Peyer's patch (tissue), 4 donors: ENCODE measurements at regions not wholly inside any gene's neighbourhood (a gene's known extent, or its start where the extent isn't known, plus 50 kb on each side); places are given as distances from the start of the nearest gene placed in this dataset.

ENCODE experiments used
- DNase-seq, 3 donors: peaks; one replicate each; pipeline ENCODE4 v3.0.0-alpha.2; 2017 to 2019
- H3K27ac ChIP-seq, 4 donors: fragments of 200-600 bp; sonication (generic); one replicate each; pipeline ENCODE4 v1.5.1; 2016 to 2019
- H3K27me3 ChIP-seq, 2 donors: fragments of 200-600 bp; sonication (generic); one replicate each; pipeline ENCODE4 v1.5.1; 2019
- H3K36me3 ChIP-seq, 3 donors: fragments of 200-600 bp; sonication (generic); one replicate each; pipeline ENCODE4 v1.5.1; 2016 to 2019
- H3K4me1 ChIP-seq, 4 donors: fragments of 200-600 bp; sonication (generic); one replicate each; pipeline ENCODE4 v1.5.1; 2016 to 2019
- H3K4me3 ChIP-seq, 4 donors: fragments of 200-600 bp; sonication (generic); 1 replicate in 3 of 4; 2 replicates in 1 of 4; pipeline ENCODE4 v1.5.1; 2016 to 2019; ENCODE audit warnings: mild to moderate bottlenecking in 1 of 4
- H3K9me3 ChIP-seq, 4 donors: fragments of 200-600 bp; sonication (generic); one replicate each; pipeline ENCODE4 v1.5.1; 2016 to 2019; ENCODE audit warnings: mild to moderate bottlenecking in 1 of 4
- POLR2A ChIP-seq, 2 donors: fragments of 450-650 bp; IDR thresholded peaks; one replicate each; pipeline ENCODE4 v1.5.1; 2017; ENCODE audit warnings: antibody characterized with exemption in 2 of 2, mild to moderate bottlenecking in 2 of 2, moderate library complexity in 2 of 2
- TF ChIP-seq, protein P1 (sequence below), 6 experiments: fragments of 450-650 bp in 4 of 6; fragments of 200-600 bp in 2 of 6; sonication (generic) in 1 of 6; IDR thresholded peaks; one replicate each; pipeline ENCODE4 v1.5.1; 2017 to 2019; ENCODE audit warnings: antibody characterized with exemption in 6 of 6, mild to moderate bottlenecking in 3 of 6, moderate library complexity in 1 of 6

DNA sequence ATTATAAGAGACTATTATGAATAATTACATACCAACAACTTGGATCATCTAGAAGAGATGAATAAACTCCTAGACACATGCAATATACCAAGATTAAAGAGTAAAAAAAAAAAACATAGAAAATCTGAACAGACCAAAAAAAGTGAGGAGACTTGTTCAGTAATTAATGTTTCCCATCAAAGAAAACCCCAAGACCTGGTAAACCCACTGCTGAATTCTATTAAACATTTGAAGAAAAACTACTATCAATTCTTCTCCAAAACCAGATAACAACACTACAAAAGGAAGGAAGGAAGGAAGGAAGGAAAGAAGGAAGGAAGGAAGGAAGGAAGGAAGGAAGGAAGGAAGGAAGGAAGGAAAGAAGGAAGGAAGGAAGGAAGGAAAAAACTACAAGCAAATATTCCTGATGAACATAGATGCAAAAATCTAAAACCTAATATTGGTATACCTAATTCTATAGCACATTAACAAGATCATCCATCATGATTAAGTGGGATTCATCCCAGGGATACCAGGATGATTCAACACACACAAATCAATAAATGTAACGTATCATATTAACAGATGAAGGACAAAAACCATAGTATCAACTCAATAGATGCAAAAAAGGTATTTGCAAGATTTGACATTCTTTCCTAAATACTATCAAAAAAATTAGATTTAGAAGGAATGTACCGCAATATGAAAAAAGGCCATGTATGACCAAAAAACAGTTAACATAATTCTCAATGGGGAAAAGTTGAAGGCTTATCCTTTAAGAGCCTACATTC, 445.5 kb downstream of the KCNH5 start:
- DNase-seq, result no peak
- no peaks in the 10 kb centered on the region for H3K27me3 ChIP-seq
- no peaks in the 10 kb centered on the region for H3K36me3 ChIP-seq
- no peak overlapping the region for H3K27ac ChIP-seq
- H3K4me3 ChIP-seq, result no peak overlapping the region
- TF ChIP-seq, protein P1, sequence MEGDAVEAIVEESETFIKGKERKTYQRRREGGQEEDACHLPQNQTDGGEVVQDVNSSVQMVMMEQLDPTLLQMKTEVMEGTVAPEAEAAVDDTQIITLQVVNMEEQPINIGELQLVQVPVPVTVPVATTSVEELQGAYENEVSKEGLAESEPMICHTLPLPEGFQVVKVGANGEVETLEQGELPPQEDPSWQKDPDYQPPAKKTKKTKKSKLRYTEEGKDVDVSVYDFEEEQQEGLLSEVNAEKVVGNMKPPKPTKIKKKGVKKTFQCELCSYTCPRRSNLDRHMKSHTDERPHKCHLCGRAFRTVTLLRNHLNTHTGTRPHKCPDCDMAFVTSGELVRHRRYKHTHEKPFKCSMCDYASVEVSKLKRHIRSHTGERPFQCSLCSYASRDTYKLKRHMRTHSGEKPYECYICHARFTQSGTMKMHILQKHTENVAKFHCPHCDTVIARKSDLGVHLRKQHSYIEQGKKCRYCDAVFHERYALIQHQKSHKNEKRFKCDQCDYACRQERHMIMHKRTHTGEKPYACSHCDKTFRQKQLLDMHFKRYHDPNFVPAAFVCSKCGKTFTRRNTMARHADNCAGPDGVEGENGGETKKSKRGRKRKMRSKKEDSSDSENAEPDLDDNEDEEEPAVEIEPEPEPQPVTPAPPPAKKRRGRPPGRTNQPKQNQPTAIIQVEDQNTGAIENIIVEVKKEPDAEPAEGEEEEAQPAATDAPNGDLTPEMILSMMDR (IDR thresholded peaks at IDR 0.05), result no peak
- no peak for TF ChIP-seq POLR2A (IDR thresholded peaks at IDR 0.05)
- no peaks in the 10 kb centered on the region for H3K9me3 ChIP-seq
- no peaks in the 10 kb centered on the region for H3K4me1 ChIP-seq

DNA sequence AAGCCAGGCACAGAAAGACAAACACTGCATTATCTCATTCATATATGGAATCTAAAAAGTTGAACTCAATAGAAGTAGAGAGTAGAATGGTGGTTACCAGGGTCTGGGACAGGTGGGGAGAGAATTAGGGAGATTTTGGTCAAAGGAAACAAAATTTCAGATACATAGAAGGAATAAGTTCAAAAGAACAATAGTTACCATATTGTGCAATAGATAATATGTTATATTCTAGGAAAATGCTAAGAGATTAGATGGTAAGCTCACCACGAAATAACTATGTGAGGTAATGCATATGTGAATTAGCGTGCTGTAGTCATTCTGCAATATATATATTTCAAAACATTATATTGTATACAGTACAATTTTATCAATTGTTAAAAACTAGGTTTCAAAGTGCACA, 442.5 kb downstream of the KCNH5 start:
- Histone ChIP-seq H3K36me3 (no peaks in the 10 kb centered on the region), H3K27me3 (no peaks in the 10 kb centered on the region), H3K4me1 (no peaks in the 10 kb centered on the region), H3K9me3 (no peaks in the 10 kb centered on the region), H3K27ac (no peak overlapping the region), H3K4me3 (no peak overlapping the region)
- TF ChIP-seq, protein P1 (IDR thresholded peaks at IDR 0.05), result no peak
- no peak for TF ChIP-seq POLR2A (IDR thresholded peaks at IDR 0.05)
- DNase-seq, result no peak

DNA sequence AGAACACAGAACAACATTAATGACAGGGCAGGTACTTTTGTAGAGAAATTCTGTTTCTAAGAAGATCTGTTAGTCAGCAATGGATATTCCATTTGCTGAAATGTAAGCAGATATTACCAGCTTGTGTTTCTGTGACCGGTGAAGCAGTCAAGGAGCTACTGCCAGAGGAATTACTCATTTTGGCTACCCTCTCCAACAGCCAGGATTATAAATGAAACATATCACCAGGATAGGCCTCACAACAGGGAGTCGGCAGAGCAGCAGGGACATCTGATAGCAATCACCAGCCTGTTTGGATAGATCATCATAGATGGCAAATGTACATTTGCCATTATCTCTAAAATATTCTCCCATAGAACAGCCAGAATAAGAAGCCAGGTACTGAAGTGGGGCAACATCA, 440.7 kb downstream of the KCNH5 start:
- Histone ChIP-seq H3K27me3 (no peaks in the 10 kb centered on the region), H3K4me1 (no peaks in the 10 kb centered on the region), H3K36me3 (no peaks in the 10 kb centered on the region), H3K4me3 (no peak overlapping the region), H3K27ac (no peak overlapping the region), H3K9me3 (no peaks in the 10 kb centered on the region)
- no peak for DNase-seq
- TF ChIP-seq, protein P1 (IDR thresholded peaks at IDR 0.05), result no peak
- no peak for TF ChIP-seq POLR2A (IDR thresholded peaks at IDR 0.05)

DNA sequence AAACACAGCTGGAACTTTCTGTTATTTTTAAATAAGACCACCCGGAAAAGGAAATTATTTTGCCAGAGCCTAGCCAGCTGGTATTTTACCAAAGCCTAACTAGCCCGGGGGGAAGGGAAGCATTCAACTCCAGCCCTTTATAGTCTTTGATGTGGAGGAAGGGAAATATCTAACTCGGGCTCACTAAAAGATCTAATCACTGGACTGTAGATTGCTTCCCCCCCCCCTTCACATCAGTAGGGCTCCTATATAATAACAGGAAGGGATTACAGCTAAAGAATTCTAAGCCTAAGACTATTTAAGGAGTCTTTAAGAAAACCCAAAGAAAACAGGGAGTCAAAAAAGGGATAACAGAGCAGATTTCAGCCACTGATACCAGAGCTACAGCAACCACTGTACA, 431.1 kb downstream of the KCNH5 start:
- no peak for TF ChIP-seq POLR2A (IDR thresholded peaks at IDR 0.05)
- TF ChIP-seq, protein P1 (IDR thresholded peaks at IDR 0.05), result no peak
- no peaks in the 10 kb centered on the region for H3K4me1 ChIP-seq
- no peaks in the 10 kb centered on the region for H3K9me3 ChIP-seq
- no peaks in the 10 kb centered on the region for H3K27me3 ChIP-seq
- no peaks in the 10 kb centered on the region for H3K36me3 ChIP-seq
- H3K4me3 ChIP-seq, result no peak overlapping the region
- H3K27ac ChIP-seq, result no peak overlapping the region
- DNase-seq, result no peak

DNA sequence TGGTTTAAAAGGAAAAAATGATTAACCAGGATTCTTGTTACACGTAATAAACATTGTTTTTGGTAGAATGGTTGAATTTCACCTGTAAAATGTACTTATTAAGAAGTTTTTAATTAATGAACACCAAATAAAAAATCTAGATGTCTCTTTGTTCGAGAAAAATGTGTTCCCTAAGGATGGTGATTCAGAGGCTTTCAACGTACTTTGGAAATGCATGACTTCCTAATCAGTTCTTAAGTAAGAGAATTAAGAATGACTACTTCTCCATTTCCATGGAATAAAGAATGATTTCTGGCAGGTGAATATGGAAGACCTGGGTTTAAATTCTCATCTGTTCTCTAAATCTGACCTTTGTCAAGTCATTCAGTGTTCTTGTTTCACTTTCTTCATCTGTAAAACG, 428.6 kb downstream of the KCNH5 start:
- Histone ChIP-seq H3K27ac (no peak overlapping the region), H3K27me3 (no peaks in the 10 kb centered on the region), H3K9me3 (no peaks in the 10 kb centered on the region), H3K36me3 (no peaks in the 10 kb centered on the region), H3K4me1 (no peaks in the 10 kb centered on the region), H3K4me3 (no peak overlapping the region)
- TF ChIP-seq POLR2A (IDR thresholded peaks at IDR 0.05), result no peak
- TF ChIP-seq, protein P1 (IDR thresholded peaks at IDR 0.05), result no peak
- DNase-seq, result no peak
